Large intestine (tissue), 3 donors: ENCODE measurements at regions not wholly inside any gene's neighbourhood (a gene's known extent, or its start where the extent isn't known, plus 50 kb on each side); places are given as distances from the start of the nearest gene placed in this dataset.
"Not testable (repeated sequence)": the region's sequence is repeated elsewhere in the genome, so short reads cannot be mapped to it uniquely, and the experiment has no call there.

Experiments
- DNase-seq, 2 donors: peaks; one replicate each; pipeline versions ENCODE4 v3.0.0 to v3.0.0-alpha.2; 2013
- H3K27ac ChIP-seq: one replicate; pipeline ENCODE4 v1.5.1; 2013; ENCODE audit warnings: low read length
- H3K27me3 ChIP-seq: 2 replicates; pipeline ENCODE4 v1.6.1; 2013; ENCODE audit warnings: low read length; ENCODE audit not compliant: control insufficient read depth, insufficient read depth
- H3K36me3 ChIP-seq: 2 replicates; pipeline ENCODE4 v1.6.1; 2013; ENCODE audit warnings: low read length; ENCODE audit not compliant: control insufficient read depth, insufficient read depth
- H3K4me1 ChIP-seq: one replicate; pipeline ENCODE4 v1.6.1; 2013; ENCODE audit warnings: low read length; ENCODE audit not compliant: control insufficient read depth, insufficient read depth
- H3K4me3 ChIP-seq: one replicate; pipeline ENCODE4 v1.5.1; 2013; ENCODE audit warnings: low read length
- H3K9me3 ChIP-seq: one replicate; pipeline ENCODE4 v1.6.1; 2013; ENCODE audit warnings: mild to moderate bottlenecking, low read depth, low read length, moderate library complexity; ENCODE audit not compliant: control insufficient read depth
- WGBS: methylation state at CpG from one replicate; pipeline ENCODE4 v1.1.5; 2013; ENCODE audit warnings: low lambda C conversion rate; ENCODE audit not compliant: insufficient coverage; 5-methylcytosine and 5-hydroxymethylcytosine counted together

DNA sequence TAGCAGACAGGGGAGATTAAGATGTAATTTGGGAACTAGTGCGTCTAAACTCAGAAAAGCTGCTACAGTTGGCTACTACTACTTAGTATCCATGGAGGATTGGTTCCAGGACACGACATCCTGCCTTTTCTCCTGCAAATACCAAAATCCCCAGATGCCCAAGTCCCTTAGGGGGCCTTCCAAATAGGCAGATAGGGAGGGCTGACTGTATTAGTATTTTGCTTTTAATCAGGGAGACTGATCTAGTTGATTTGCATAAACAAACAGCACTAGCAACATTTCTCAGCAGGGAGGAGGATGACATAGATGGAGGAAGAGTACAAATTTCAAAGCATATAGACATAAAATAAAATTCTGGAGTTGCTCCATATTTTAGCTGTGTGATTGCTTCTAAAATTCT lies 621.6 kb upstream of the GOT2 start:
- no peaks in the 10 kb centered on the region for H3K27me3 ChIP-seq
- no peak for DNase-seq

DNA sequence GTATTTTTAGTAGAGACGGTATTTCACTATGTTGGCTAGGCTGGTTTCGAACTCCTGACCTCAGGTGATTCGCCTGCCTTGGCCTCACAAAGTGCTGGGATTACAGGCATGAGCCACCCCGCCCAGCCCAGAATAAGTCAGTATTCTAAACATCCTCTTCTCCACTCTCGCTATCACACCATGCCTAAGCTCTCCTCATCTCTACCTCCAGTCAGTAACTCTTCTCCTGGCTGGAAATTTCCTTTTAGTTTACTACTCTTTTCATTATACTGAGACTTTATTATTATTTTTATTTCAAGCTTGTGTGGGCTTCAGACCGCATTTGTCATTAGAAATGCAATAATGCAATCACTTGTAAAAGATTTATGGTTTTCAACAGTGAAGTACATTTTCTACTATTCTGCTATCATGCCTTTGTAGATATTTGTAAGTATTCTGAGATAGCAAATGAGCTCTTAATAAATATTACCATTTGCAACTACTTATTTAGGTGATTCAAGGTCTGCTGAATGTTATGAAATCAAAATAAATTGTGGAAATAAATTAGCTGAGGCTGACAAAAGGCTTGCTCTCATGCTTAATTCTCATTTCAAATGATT lies 617.3 kb upstream of the GOT2 start:
- H3K4me1 ChIP-seq: no peaks in the 10 kb centered on the region
- no peaks in the 10 kb centered on the region for H3K36me3 ChIP-seq
- no peak for DNase-seq
- H3K27me3 ChIP-seq: no peaks in the 10 kb centered on the region
- WGBS: 88% methylated on average over 1 of the region's 6 CpGs
- H3K9me3 ChIP-seq: no peaks in the 10 kb centered on the region
- H3K4me3 ChIP-seq: no peak overlapping the region
- no peak overlapping the region for H3K27ac ChIP-seq

More for the DNA sequence above, 621.6 kb upstream of the GOT2 start:
- H3K9me3 ChIP-seq: no peaks in the 10 kb centered on the region
- H3K4me1 ChIP-seq: no peaks in the 10 kb centered on the region
- H3K4me3 ChIP-seq: no peak overlapping the region
- no peaks in the 10 kb centered on the region for H3K36me3 ChIP-seq
- WGBS: no CpG with 5 or more reads among the region's 2 CpGs
- no peak overlapping the region for H3K27ac ChIP-seq

DNA sequence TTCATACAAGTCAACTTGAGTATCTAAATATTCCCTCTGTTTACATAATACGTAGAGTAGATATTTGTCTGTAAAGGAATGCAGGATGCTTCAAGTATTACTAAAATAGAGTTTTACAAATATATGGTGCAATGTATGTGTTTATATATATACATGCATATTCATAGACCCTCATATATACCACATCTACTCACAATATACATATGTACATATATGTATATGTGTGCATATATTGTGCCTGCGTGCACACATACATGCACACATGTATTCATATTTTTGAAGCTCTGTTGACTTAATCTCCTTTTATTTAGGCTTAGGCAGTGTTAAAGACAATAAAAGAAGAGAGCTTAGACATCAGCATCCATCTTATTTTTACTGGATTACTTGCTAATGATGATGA lies 616.6 kb upstream of the GOT2 start:
- Histone ChIP-seq H3K36me3 (no peaks in the 10 kb centered on the region), H3K4me1 (no peaks in the 10 kb centered on the region), H3K4me3 (no peak overlapping the region), H3K9me3 (no peaks in the 10 kb centered on the region), H3K27me3 (no peaks in the 10 kb centered on the region), H3K27ac (no peak overlapping the region)
- 100% methylated on average over 1 of the region's 2 CpGs for WGBS
- DNase-seq: no peak

DNA sequence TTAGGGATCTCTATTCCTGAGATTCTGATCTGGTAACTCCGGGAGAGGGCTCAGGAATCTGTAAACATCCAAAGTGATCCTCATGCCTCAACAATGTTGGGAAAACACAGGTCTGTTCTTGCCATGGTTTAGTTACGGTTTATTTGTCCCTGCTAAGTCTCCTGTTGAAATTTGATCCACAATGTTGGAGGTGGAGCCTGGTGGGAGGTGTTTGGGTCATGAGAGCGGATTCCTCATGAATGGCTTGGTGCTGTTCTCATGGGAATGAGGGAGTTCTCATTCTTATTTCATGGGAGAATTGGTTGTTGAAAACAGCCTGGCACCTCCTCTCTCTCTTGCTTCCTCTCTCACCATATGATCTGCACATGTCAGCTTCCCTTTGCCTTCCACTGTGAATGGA lies 608.6 kb upstream of the GOT2 start:
- Histone ChIP-seq H3K27ac (no peak overlapping the region), H3K9me3 (no peaks in the 10 kb centered on the region), H3K27me3 (no peaks in the 10 kb centered on the region), H3K4me1 (no peaks in the 10 kb centered on the region), H3K4me3 (no peak overlapping the region), H3K36me3 (no peaks in the 10 kb centered on the region)
- no CpG with 5 or more reads among the region's 3 CpGs for WGBS
- DNase-seq: no peak

DNA sequence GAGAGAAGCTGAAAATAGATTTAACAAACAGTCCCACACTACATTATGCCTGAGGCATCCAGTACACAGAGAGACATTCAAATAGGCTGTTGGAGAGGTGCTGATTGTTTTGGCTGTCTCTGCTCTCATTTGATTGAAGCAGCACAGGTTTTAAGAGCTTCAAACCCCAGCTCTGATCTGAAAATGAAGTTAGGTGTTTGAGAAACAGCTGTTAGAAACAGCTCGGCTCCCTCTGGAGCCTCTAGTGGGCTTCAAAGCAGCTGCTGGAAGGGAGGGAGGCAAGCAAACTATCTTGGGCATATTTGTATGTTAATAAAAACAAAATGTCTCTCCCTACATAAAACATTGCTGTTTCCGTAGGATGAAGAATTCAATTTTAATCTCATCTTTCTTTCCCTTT lies 607.3 kb upstream of the GOT2 start:
- 71% methylated on average over 1 of the region's 2 CpGs for WGBS
- no peaks in the 10 kb centered on the region for H3K27me3 ChIP-seq
- H3K9me3 ChIP-seq: no peaks in the 10 kb centered on the region
- no peak for DNase-seq
- no peaks in the 10 kb centered on the region for H3K4me1 ChIP-seq
- no peaks in the 10 kb centered on the region for H3K36me3 ChIP-seq
- H3K4me3 ChIP-seq: no peak overlapping the region
- no peak overlapping the region for H3K27ac ChIP-seq

DNA sequence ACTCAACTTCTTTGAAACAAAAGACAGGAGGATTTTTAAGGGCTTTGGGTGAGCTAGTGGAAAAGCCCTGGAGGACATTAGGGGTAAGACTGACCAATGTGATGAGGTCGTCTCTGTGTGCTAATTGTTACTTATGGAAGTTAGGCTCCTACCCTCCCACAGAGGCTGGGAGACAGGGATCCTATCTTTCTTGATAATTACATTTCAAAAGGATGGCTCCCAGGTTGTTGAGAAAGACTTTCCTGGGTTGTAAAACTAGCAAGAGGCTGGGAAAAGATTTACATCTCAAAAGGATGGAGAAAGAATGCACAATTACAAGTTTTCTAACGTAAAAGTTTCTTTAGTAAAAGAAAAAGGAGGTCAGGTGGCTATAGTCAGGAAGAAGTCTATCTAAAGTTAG lies 605.8 kb upstream of the GOT2 start:
- 25% methylated on average over 1 of the region's 2 CpGs for WGBS
- no peaks in the 10 kb centered on the region for H3K4me1 ChIP-seq
- no peaks in the 10 kb centered on the region for H3K36me3 ChIP-seq
- no peak overlapping the region for H3K4me3 ChIP-seq
- no peak overlapping the region for H3K27ac ChIP-seq
- H3K27me3 ChIP-seq: no peaks in the 10 kb centered on the region
- H3K9me3 ChIP-seq: no peaks in the 10 kb centered on the region
- DNase-seq: no peak

DNA sequence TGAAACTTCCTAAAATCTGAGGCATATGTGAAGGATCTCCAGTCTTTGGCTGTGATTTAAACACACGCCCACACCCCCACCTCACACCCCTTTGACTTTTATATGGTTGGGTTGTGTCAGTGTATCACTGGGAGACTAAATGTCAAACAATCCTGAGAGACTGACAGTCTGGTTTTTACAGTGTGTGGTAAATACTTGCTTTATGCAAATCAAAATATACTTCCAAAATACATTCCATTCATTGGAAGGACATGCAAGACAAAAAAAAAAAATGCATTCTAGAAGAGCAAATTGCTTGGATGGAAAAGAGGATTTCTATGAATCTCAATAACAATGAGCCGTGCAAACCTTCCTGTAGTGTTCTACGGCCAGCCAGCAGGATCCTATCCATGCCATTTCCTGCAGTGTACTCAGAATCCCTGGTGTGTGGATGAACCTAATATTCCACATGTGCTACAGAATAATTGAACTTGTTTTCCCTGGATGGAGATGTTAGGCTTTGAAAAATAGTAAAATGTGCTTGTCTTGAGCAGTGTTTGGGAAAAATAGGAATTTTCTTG lies 602.1 kb upstream of the GOT2 start:
- Histone ChIP-seq H3K4me3 (no peak overlapping the region), H3K27me3 (no peaks in the 10 kb centered on the region), H3K9me3 (no peaks in the 10 kb centered on the region), H3K4me1 (no peaks in the 10 kb centered on the region), H3K36me3 (no peaks in the 10 kb centered on the region), H3K27ac (no peak overlapping the region)
- DNase-seq: no peak
- no CpG with 5 or more reads among the region's 3 CpGs for WGBS

DNA sequence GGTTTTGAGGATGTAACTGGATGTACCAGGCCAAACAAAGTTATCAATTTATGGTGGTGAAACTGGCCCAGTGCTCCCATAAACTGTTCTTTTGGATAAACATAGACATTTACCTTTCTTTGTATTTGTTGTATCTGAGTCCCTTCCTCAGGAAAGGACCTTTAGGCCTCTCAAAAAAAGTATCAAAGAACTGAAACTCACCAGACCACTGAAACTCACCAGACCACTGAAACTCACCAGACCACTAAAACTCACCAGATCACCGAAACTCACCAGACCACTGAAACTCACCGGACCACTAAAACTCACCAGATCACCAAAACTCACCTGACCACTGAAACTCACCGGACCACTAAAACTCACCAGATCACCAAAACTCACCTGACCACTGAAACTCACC lies 597.6 kb upstream of the GOT2 start:
- not testable (repeated sequence) for H3K9me3 ChIP-seq, H3K4me1 ChIP-seq, H3K27me3 ChIP-seq, H3K4me3 ChIP-seq, H3K27ac ChIP-seq, DNase-seq, H3K36me3 ChIP-seq
- WGBS: no CpG with 5 or more reads among the region's 3 CpGs

DNA sequence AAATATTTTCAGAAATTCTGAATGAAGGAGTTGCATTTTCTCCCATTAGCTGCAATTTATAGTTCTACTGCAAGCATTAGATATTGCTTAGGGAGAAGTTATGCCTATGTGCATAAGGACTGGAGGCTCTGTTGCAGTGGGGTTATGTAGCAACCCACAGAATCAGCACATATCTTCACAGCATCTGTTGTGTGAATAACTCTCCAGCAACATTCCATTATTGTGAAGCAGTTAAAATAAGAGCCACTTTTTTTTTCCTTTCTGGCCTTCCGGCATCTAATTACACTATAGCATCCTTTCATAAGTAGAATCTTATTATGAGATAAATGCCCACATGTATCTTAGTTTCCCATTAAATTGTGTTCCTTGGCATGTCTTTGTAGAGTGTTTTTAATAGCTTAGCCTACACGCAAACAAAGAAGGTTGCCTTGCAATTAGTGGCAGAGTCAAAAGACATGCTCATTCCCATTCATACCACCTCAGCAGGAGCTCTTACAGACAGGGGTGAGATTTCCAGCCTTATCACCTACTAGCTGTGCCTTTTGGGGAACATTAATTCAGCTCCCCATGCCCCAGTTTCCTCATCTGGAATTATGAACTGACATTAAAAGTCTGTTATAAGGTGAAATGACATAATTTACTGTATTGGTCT lies 596.0 kb upstream of the GOT2 start:
- Histone ChIP-seq H3K27ac (no peak overlapping the region), H3K36me3 (no peaks in the 10 kb centered on the region), H3K9me3 (no peaks in the 10 kb centered on the region), H3K27me3 (no peaks in the 10 kb centered on the region), H3K4me1 (no peaks in the 10 kb centered on the region), H3K4me3 (no peak overlapping the region)
- WGBS: 100% methylated on average over 1 of the region's 2 CpGs
- no peak for DNase-seq

DNA sequence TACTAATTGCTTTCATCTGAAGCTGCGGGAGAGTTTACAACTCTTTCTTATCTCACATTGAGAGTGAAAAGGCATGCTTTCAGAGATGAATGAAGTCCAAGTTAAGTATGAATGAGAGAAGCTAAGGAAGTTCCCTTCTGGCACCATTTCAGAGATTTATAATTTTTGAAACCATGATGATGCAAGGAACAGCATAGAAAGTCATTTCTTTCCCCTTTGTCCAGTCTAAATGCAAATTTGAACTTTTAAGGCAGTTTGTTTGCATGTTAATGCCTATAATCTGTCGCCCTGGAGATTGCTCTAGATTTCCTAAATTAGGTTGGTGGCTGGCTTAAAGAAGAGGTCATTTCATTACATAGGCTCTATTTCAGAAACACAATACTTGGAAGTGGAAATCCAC lies 594.8 kb upstream of the GOT2 start:
- no peak for DNase-seq
- Histone ChIP-seq H3K36me3 (no peaks in the 10 kb centered on the region), H3K27ac (no peak overlapping the region), H3K4me3 (no peak overlapping the region), H3K4me1 (no peaks in the 10 kb centered on the region), H3K9me3 (no peaks in the 10 kb centered on the region), H3K27me3 (no peaks in the 10 kb centered on the region)
- no CpG with 5 or more reads among the region's 2 CpGs for WGBS

DNA sequence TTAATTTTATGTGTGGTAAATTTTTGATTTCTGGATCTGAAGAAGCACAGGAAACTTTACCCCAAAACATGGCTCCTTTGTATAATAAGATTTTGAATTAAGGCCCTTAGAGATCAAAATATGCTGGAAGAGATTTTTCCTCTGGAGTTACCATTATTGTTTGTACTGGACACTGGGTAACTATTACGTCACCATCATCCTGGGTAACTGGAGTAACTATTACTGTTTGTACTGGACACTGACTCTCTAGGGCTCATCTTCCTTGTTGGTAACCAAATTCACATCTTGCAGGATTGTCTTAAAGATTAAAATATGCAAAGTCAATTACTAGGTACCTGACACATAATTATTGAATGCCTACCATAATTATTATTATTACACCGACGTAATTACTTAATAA lies 593.8 kb upstream of the GOT2 start:
- no peak overlapping the region for H3K27ac ChIP-seq
- no peaks in the 10 kb centered on the region for H3K27me3 ChIP-seq
- no peaks in the 10 kb centered on the region for H3K36me3 ChIP-seq
- no peaks in the 10 kb centered on the region for H3K9me3 ChIP-seq
- WGBS: 100% methylated on average over 1 of the region's 3 CpGs
- H3K4me3 ChIP-seq: no peak overlapping the region
- DNase-seq: no peak
- H3K4me1 ChIP-seq: no peaks in the 10 kb centered on the region
